Brain pericyte (primary cell): ENCODE measurements at regions not wholly inside any gene's neighbourhood (a gene's known extent, or its start where the extent isn't known, plus 50 kb on each side); places are given as distances from the start of the nearest gene placed in this dataset.
A peak's percentile ranks its signal among the peaks of the same experiment; 100 is the strongest.
"Not testable (repeated sequence)": the region's sequence is repeated elsewhere in the genome, so short reads cannot be mapped to it uniquely, and the experiment has no call there.

ENCODE experiments used
- DNase-seq: peaks from one replicate; pipeline ENCODE4 v3.0.0-alpha.2; 2012; ENCODE audit warnings: low read depth, low spot score

DNA sequence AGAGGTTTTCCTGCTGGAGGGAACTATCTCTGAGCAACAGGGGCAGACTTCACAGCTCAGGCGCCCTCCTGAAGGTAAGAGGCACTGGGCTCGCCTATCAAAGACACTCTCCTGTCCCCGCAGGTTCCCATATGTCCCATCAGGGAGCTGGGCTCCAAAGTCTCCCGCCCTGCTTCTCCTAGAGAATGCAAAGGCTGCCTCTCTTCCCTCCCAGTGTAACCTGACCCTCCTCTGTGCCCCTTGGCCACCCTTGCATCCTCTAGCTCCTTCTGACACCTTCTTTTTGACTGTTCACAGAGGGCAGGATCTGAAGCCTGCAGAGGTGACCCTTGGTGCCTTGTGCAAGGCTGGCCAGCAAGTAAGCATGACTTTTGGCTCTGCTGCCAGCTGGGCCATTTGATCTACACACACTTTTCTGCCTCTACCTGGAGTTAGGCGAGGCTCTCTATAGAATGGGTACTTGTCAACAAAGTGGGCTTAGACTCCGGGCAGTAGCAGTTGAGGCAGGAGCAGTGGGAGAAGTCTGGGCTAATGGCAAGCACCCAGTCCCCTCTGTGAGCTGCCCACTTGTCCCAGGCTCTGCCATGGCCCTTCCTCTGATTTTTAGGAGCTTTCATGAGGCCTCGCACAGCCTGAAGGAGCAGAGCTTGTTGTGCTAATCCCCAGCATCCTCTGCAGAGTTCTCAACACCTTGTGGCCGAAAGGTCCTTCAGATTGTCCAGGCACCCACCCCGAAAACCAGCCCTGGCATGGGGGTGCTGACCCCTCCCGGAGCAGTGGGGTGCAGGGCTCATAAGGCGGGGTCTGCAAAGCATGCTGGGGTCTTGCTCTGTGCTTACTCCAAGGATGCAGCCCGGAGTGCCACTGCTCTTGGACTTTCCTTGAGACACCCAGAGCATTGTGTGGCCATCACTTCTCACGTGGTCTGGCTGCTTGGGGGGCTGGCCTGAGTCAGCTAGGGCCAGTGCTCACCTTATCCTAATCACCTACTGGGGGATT is 122.9 kb downstream of the METRNL start:
- no peak for DNase-seq

DNA sequence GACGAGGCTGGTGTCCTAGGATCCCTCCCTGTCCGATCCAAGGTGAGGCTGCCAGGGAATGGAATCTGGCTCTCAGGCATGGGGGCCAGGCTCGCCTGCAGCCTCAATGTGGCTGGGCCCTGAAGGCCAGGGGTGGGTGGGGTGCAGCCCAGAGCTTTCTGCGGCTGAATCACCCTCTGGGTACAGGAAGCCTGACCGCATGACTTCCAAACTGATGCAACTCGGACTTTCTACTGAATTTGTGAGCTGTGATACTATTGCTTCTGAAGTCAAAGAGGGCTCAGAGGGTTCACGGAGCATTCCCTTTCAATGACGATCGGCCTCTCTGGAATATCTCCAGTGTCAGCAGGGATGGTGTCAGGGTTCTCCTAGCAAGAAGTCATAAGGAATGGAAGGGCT is 123.7 kb downstream of the METRNL start:
- peak; percentile 84 for DNase-seq

DNA sequence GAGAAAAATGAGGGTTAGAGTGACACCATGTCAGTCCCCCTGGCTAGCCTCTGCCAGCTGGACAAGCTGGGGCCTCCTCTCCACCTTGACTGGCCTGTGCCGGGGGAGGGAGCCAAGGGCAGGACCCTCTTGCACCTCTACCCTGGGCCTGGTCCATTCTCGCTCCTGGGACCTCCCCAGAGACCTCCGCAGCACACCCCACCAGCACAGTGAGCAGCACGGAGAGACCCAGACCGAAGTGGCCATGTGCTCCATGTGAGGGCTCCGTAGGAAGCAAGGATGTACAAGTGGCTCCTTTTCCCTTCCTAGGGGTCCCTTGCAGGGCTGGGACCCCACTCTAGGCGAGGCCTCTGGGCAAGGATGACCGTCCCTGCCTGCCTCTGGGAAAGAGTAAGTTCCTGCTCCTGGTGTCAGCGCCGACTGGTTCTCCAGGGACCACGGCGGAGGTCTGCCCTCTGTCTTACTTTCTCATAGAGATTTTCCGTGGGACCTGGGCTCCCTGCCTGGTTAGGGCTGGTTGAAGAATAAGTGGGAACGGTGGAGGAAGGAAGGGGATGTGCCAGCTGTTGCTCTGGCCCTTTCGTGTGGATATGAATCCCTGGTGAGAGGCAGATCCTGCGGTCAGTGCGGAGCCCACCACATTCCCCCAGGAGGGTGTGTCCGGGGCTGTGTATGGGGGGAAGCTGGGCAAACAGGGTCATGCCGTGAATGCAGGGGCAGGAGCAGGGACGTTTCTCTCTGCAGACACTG is 124.2 kb downstream of the METRNL start:
- no peak for DNase-seq

DNA sequence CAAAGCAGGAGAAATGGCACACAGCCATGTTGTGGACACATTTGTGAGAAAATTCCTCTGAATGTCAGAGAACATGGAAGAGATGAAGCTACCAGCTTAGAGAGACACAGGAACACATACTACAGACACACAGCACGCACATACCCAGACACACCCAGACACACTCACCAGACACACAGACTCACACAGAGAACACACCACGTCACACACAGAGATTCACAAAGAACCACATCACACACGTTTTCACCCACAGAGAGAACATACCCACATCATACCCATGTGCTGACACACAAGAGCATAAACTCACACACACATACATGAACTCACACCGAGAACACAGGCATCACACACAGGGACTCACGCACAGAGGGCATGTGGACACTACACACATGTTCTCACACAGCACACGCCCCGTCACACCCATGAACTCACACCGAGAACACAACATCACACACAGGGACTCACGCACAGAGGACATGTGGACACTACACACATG is 124.9 kb downstream of the METRNL start:
- DNase-seq = no peak

DNA sequence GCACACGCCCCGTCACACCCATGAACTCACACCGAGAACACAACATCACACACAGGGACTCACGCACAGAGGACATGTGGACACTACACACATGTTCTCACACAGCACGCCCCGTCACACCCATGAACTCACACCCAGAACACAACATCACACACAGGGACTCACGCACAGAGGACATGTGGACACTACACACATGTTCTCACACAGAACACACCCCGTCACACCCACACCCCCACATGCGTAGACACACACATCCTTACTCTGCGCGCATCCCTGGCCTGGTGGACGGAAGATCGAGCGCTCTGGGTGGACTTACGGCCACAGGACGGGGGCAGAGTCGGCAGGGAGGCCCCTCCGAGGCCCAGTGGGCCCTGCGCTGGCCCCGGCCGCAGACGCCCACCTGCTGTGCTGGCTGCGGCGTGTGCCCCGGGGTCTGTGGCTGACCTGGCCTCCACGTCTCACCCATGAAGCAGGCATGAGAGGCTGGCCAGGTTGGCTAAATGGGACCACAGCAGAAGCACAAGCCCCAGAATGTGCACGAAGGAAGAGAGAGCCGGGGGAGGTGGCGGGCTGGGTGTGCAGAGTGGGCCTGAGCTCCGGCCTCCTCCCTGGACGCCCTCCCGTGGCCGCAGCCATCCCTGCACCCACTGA is 125.5 kb downstream of the METRNL start:
- DNase-seq = not testable (repeated sequence)

DNA sequence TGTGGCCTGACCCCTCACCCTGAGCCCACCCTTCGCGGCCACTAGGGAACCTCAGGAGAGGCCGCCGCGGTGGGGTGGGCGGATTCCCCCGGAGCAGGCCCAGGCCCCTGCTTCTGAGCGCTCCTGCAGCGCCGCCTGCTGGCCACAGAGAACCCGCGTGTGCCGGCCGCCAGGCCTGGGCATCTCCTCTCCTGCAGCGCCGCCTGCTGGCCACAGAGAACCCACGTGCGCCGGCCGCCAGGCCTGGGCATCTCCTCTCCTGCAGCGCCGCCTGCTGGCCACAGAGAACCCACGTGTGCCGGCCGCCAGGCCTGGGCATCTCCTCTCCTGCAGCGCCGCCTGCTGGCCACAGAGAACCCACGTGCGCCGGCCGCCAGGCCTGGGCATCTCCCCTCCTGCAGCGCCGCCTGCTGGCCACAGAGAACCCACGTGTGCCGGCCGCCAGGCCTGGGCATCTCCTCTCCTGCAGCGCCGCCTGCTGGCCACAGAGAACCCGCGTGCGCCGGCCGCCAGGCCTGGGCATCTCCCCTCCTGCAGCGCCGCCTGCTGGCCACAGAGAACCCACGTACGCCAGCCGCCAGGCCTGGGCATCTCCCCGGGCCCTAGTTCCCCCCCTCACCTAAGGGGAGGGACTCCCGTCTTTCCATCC is 126.1 kb downstream of the METRNL start:
- DNase-seq = not testable (repeated sequence)

DNA sequence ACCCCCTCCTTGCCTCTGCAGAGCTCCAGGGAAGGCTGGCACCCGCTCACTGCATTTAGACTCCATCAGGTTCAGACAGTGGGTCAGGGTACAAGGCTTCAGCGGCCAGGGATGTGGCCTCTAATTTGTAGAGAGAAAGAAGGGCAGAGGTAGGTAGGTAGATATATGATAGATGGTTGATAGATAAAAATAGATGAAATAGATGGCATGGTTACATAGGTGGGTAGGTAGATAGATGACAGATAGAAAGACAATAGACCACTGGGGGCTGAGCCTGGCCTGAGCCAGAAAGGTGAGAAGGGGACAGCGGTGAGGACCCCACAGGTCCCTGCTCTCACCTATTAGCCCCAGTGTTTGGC is 126.6 kb downstream of the METRNL start:
- not testable (repeated sequence) for DNase-seq

DNA sequence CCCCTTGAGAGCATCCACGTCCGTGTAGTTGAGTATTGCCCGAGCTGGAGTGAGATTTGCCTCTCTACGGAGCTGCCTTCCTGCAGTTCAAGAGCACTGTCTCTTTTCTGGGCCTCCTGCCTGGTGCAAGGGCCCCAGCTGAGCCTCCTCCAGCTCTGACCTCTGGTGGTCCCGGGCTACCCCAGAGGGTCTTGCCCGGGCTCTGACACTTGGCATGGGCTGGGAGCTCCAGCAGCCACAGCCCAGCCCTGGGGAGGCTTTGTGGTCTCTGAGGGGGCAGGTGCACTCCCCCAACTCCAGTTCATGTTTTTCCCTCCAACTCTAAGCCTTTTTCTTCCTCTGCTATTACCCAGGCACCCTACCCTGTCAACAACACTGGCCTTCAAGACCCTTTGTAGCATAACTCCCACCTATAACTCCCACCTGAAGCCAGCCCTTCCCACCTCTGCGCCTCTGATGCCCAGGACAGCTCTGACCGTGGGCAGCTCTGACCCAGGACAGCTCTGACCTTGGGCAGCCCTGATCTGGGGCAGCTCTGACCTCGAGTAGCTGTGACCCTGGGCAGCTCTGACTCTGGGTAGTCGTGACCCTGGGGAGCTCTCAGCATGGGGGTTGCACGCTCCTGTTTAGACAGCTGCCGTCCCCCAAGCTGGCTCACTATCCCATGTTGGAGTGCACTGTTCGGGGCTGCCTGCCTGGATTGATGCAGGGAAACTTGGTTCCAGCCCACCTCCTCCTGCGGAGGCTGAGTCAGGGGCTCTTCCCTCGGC is 127.6 kb downstream of the METRNL start:
- peak; percentile 75 for DNase-seq

DNA sequence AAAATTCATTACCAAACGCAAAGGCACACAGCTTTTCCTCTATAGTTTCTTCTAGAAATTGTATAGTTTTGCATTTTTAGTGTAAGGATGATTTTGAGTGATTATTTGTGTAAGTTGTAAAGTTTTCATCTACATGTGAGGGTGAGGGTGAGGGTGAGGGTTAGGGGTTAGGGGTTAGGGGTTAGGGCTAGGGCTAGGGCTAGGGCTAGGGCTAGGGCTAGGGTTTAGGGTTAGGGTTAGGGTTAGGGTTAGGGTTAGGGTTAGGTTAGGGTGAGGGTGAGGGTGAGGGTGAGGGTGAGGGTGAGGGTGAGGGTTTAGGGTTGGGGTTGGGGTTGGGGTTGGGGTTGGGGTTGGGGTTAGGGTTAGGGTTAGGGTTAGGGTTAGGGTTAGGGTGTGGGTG is 167.6 kb downstream of the METRNL start:
- DNase-seq = not testable (repeated sequence)
